NCI-H128 (cell line): ENCODE measurements at regions not wholly inside any gene's neighbourhood (a gene's known extent, or its start where the extent isn't known, plus 50 kb on each side); places are given as distances from the start of the nearest gene placed in this dataset.
"Not testable (repeated sequence)": the region's sequence is repeated elsewhere in the genome, so short reads cannot be mapped to it uniquely, and the experiment has no call there.

ENCODE experiments used
- DNase-seq: peaks from one replicate; lab custom pipeline; 2025; ENCODE audit not compliant: unreplicated experiment; lab: John Stamatoyannopoulos, UW

- DNase-seq: no peak
Measured at GRCh38 chr19:20397292-20397691, 168.3 kb downstream of the ZNF737 start.

- DNase-seq: no peak
Measured at GRCh38 chr19:20388706-20389225, 176.8 kb downstream of the ZNF737 start.

- no peak for DNase-seq
Measured at GRCh38 chr19:20385061-20385460, 180.5 kb downstream of the ZNF737 start.

GRCh38 chr19:20371911-20372310 is 193.7 kb downstream of the ZNF737 start:
- no peak for DNase-seq

GRCh38 chr19:20371304-20371703 is 194.3 kb downstream of the ZNF737 start:
- DNase-seq: not testable (repeated sequence)

GRCh38 chr19:20367811-20368294 is 197.7 kb downstream of the ZNF737 start:
- peak; percentile 62 for DNase-seq

- no peak for DNase-seq
Measured at GRCh38 chr19:20365146-20365545, 198.1 kb downstream of the ZNF486 start.

- DNase-seq: no peak
Measured at GRCh38 chr19:20359933-20360720, 193.1 kb downstream of the ZNF486 start.

- not testable (repeated sequence) for DNase-seq
Measured at GRCh38 chr19:20358841-20359465, 191.9 kb downstream of the ZNF486 start.

- DNase-seq: no peak
Measured at GRCh38 chr19:20357921-20358320, 190.9 kb downstream of the ZNF486 start.

GRCh38 chr19:20351244-20351643 is 184.2 kb downstream of the ZNF486 start:
- no peak for DNase-seq

GRCh38 chr19:20349206-20349605 is 182.2 kb downstream of the ZNF486 start:
- DNase-seq: no peak

GRCh38 chr19:20339444-20339843 is 172.4 kb downstream of the ZNF486 start:
- DNase-seq: no peak

- no peak for DNase-seq
Measured at GRCh38 chr19:20334760-20335159, 167.7 kb downstream of the ZNF486 start.

GRCh38 chr19:20333508-20333907 is 166.5 kb downstream of the ZNF486 start:
- DNase-seq: no peak

GRCh38 chr19:20325151-20325550 is 158.1 kb downstream of the ZNF486 start:
- no peak for DNase-seq

GRCh38 chr19:20321139-20321763 is 154.2 kb downstream of the ZNF486 start:
- DNase-seq: no peak

- DNase-seq: no peak
Measured at GRCh38 chr19:20320191-20320590, 153.2 kb downstream of the ZNF486 start.

- DNase-seq: no peak
Measured at GRCh38 chr19:20318616-20319015, 151.6 kb downstream of the ZNF486 start.

GRCh38 chr19:20315543-20315942 is 148.5 kb downstream of the ZNF486 start:
- no peak for DNase-seq

GRCh38 chr19:20313894-20314293 is 146.9 kb downstream of the ZNF486 start:
- no peak for DNase-seq

- DNase-seq: no peak
Measured at GRCh38 chr19:20307127-20307526, 140.1 kb downstream of the ZNF486 start.
